ENCODE measurements at regions not wholly inside any gene's neighbourhood (a gene's known extent, or its start where the extent isn't known, plus 50 kb on each side); places are given as distances from the start of the nearest gene placed in this dataset.

GRCh38 chr5:98163796-98164493, 609.5 kb upstream of the RGMB start:
- TF ChIP-seq CTCF (IDR thresholded peaks at IDR 0.05; ENCODE audit: low read length) = no peak
- no peak for TF ChIP-seq EZH2 (IDR thresholded peaks at IDR 0.05; ENCODE audit: borderline replicate concordance, low read length)

Measured in OCI-LY1 (cell line).